ENCODE measurements at regions not wholly inside any gene's neighbourhood (a gene's known extent, or its start where the extent isn't known, plus 50 kb on each side); places are given as distances from the start of the nearest gene placed in this dataset.
"Not testable (repeated sequence)": the region's sequence is repeated elsewhere in the genome, so short reads cannot be mapped to it uniquely, and the experiment has no call there.

- DNase-seq (ENCODE audit: low read depth, low spot score): no peak
Observed at GRCh38 chr12:60704171-60704914, 1108.5 kb downstream of the SLC16A7 start.

- DNase-seq (ENCODE audit: low read depth, low spot score): no peak
Observed at GRCh38 chr12:60710246-60710645, 1114.4 kb downstream of the SLC16A7 start.

GRCh38 chr12:60714141-60714900, 1118.5 kb downstream of the SLC16A7 start:
- no peak for DNase-seq (ENCODE audit: low read depth, low spot score)

GRCh38 chr12:60724475-60724874, 1128.6 kb downstream of the SLC16A7 start:
- DNase-seq (ENCODE audit: low read depth, low spot score): no peak

- no peak for DNase-seq (ENCODE audit: low read depth, low spot score)
Observed at GRCh38 chr12:60724984-60725383, 1129.2 kb downstream of the SLC16A7 start.

GRCh38 chr12:60752589-60752988, 1156.8 kb downstream of the SLC16A7 start:
- DNase-seq (ENCODE audit: low read depth, low spot score): no peak

- DNase-seq (ENCODE audit: low read depth, low spot score): no peak
Observed at GRCh38 chr12:60758224-60758623, 1162.4 kb downstream of the SLC16A7 start.

- DNase-seq (ENCODE audit: low read depth, low spot score): no peak
Observed at GRCh38 chr12:60760965-60761364, 1165.1 kb downstream of the SLC16A7 start.

GRCh38 chr12:60801166-60801565, 1205.3 kb downstream of the SLC16A7 start:
- not testable (repeated sequence) for DNase-seq (ENCODE audit: low read depth, low spot score)

GRCh38 chr12:60803147-60803546, 1207.3 kb downstream of the SLC16A7 start:
- DNase-seq (ENCODE audit: low read depth, low spot score): no peak

GRCh38 chr12:60805364-60805763, 1209.5 kb downstream of the SLC16A7 start:
- DNase-seq (ENCODE audit: low read depth, low spot score): no peak

GRCh38 chr12:60819794-60820193, 1224.0 kb downstream of the SLC16A7 start:
- no peak for DNase-seq (ENCODE audit: low read depth, low spot score)

GRCh38 chr12:60822580-60822979, 1226.8 kb downstream of the SLC16A7 start:
- DNase-seq (ENCODE audit: low read depth, low spot score): no peak

GRCh38 chr12:60830381-60830780, 1234.6 kb downstream of the SLC16A7 start:
- DNase-seq (ENCODE audit: low read depth, low spot score): no peak

GRCh38 chr12:60832290-60832689, 1236.5 kb downstream of the SLC16A7 start:
- DNase-seq (ENCODE audit: low read depth, low spot score): no peak

- no peak for DNase-seq (ENCODE audit: low read depth, low spot score)
Observed at GRCh38 chr12:60834372-60834771, 1238.5 kb downstream of the SLC16A7 start.

GRCh38 chr12:60834806-60835205, 1239.0 kb downstream of the SLC16A7 start:
- no peak for DNase-seq (ENCODE audit: low read depth, low spot score)

- DNase-seq (ENCODE audit: low read depth, low spot score): no peak
Observed at GRCh38 chr12:60836651-60837050, 1240.8 kb downstream of the SLC16A7 start.

GRCh38 chr12:60842181-60842580, 1246.4 kb downstream of the SLC16A7 start:
- DNase-seq (ENCODE audit: low read depth, low spot score): no peak

- no peak for DNase-seq (ENCODE audit: low read depth, low spot score)
Observed at GRCh38 chr12:60844101-60844500, 1248.3 kb downstream of the SLC16A7 start.

- no peak for DNase-seq (ENCODE audit: low read depth, low spot score)
Observed at GRCh38 chr12:60844875-60845274, 1249.0 kb downstream of the SLC16A7 start.

- no peak for DNase-seq (ENCODE audit: low read depth, low spot score)
Observed at GRCh38 chr12:60845696-60846095, 1249.9 kb downstream of the SLC16A7 start.

- DNase-seq (ENCODE audit: low read depth, low spot score): no peak
Observed at GRCh38 chr12:60847281-60847680, 1251.5 kb downstream of the SLC16A7 start.
